GM12874 (cell line): ENCODE measurements at regions not wholly inside any gene's neighbourhood (a gene's known extent, or its start where the extent isn't known, plus 50 kb on each side); places are given as distances from the start of the nearest gene placed in this dataset.

Experiments
- TF ChIP-seq, protein P1 (sequence below): IDR thresholded peaks from 2 replicates; pipeline ENCODE4 v1.5.1; 2011; ENCODE audit warnings: low read depth, mild to moderate bottlenecking, control low read depth, low read length, moderate library complexity; ENCODE audit not compliant: insufficient read depth

DNA sequence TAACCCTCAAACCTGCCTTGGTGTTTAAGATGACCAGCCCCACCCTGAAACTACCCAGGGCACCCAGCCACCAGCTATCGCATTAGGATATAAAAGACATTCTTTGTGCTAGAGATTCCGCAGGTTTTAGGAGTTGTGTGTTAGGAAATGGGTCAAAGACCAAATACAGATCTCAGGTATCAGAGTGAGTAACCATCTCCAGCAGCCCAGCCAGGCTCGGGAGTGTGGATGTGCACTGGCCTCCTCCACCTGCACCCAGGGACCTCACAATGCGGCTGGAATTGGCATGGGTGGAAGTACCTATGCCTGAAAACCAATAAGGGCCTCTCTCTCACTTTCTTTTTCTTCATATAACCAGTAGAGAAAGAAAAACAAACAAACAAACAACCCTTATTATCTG is 51.1 kb upstream of the CST7 start:
- TF ChIP-seq, protein P1, sequence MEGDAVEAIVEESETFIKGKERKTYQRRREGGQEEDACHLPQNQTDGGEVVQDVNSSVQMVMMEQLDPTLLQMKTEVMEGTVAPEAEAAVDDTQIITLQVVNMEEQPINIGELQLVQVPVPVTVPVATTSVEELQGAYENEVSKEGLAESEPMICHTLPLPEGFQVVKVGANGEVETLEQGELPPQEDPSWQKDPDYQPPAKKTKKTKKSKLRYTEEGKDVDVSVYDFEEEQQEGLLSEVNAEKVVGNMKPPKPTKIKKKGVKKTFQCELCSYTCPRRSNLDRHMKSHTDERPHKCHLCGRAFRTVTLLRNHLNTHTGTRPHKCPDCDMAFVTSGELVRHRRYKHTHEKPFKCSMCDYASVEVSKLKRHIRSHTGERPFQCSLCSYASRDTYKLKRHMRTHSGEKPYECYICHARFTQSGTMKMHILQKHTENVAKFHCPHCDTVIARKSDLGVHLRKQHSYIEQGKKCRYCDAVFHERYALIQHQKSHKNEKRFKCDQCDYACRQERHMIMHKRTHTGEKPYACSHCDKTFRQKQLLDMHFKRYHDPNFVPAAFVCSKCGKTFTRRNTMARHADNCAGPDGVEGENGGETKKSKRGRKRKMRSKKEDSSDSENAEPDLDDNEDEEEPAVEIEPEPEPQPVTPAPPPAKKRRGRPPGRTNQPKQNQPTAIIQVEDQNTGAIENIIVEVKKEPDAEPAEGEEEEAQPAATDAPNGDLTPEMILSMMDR: no peak

DNA sequence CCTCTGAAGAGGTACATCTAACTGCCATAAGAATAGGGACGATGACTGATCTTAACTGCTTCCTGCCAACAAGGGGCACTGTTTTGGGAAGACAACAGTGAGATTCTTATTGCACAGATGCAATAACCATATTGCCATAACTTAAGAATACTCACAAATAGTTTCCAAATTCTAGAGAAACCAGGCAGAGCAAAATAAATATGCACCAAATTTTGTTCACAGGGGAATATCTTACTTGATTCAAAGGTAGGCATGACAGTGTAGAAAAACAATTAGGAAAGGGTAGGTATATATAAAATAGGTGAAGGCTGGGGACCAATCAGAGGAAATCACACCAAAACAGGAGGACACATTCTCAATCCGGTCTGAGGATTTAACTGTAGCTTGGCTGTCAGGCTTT is 49.9 kb upstream of the CST7 start:
- TF ChIP-seq, protein P1: no peak
